COLO668 (cell line): ENCODE measurements at regions not wholly inside any gene's neighbourhood (a gene's known extent, or its start where the extent isn't known, plus 50 kb on each side); places are given as distances from the start of the nearest gene placed in this dataset.

Experiments
- DNase-seq: peaks from one replicate; lab custom pipeline; 2025; ENCODE audit not compliant: unreplicated experiment; lab: John Stamatoyannopoulos, UW

DNA sequence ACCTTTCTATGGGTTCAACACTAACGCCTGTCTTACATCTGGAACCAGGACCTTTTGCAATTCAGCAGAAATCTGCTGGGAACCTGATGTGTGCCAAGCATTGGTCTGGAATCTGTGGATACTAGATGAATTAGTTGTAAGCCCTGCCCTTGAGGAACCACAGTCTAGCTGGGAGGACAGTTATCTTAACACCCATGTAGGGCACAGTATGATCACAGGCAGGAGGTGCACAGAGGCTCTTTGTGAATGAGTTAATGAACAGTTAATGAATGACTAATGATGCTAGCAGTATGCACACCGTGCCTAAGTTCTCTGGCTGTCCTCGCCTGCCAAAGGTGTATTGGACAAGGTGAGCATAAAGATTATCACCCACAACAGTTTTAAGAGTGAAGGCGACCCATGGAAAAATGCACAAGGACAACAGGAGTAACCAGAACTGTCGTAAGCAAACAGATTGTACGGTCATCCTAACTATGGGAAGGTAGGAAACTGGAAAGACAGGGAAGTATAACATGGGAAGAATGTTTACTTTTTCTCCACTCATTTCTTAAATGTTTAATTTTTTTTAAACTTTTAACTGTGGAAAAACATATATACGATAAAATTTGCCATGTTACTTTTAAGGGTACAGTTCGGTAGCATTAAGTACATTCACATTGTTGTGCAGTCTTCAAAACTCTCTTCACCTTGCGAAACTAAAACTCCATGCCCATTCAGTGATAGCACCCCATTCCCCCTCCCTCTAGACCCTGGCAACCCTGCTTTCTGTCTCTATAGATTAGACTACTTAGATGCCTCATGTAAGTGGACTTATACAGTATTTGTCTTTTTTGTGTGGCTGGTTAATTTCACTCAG lies 139.9 kb downstream of the CXCL12 start:
- DNase-seq: no peak

GRCh38 chr10:44243851-44244510 lies 140.9 kb downstream of the CXCL12 start:
- no peak for DNase-seq

DNA sequence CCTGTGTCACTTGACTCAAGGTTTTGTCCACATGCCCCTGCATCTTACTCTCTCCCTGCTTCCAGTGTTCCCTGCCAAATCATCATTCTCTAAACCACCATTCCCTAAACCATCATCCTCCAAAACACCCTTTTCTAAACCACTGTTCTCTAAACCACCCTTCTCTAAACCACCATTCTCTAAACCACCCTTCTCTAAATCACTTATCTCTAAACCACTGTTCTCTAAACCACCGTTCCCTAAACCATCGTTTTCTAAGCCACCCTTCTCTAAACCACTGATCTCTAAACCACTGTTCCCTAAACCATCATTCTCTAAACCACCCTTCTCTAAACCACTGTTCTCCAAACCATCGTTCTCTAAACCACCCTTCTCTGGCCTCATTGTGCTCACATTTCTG lies 142.1 kb downstream of the CXCL12 start:
- no peak for DNase-seq

DNA sequence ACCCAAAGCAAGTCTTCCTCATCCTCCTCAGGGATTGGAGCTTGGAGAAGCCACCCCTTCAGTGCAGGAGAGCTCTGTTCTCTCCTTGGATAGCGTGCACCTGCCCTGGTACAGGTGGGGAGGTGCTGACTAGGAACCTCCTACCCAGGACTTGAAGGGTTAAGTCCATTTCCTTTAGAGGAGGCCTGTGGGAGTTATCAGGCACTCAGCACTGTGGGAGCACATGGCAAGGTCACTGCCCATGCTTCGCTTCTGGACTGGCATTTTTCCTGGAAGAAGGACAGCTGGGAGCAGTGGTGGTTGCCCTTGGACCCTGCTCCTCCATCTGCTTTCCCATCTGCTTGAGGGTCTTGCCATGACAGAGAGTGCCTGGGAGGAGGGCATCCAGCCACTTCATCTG lies 142.8 kb downstream of the CXCL12 start:
- no peak for DNase-seq

DNA sequence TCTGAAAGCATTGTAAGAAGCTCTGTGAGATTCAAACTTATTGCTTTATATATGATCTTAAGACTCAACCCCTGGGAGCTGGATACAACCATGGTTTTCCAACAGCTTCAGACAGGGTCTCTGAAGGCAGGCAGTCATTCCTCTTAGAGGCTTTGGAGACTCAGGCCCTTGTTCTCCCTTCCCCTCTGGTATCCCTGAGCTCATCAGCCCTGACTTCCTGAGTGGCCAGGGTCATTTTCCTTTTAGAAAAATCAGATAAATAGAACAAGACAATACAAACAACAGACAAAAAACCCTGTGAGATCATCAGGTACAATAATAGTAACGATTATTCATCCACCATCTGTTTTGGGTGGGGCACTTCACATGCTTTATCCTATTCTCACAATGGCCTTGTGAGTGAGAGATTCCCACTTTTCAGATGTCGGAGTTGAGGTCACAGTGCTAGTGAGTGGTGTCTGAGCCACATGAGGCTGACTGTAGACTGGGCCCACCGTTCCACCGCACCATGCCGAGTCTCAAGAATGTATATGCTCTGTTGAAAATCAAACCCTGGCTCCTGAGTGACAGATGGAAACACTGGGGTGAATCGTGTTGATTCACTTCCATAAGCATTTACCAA lies 144.2 kb downstream of the CXCL12 start:
- no peak for DNase-seq

DNA sequence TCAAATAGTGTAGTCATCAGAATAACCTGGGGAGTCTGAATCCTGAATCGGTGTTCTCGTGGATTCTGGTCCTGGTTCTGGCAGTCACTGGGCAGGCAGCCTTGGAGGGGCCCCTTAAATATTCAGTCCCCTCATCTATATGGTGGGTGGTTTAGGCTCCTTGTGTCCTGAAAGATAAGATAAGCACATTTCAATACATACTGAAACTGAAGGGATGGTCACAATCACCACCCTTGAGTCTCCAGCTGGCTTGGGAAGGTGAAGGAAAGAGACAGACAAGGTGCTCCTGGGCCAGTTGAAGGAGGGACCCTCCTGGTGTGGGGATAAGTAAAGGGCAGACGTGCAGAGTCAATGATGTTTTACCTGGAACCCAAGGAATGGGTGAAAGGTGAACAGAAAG lies 146.7 kb downstream of the CXCL12 start:
- no peak for DNase-seq

- DNase-seq: no peak
These were observed 147.4 kb downstream of the CXCL12 start for GRCh38 chr10:44237364-44238049.

GRCh38 chr10:44235363-44235762 lies 149.5 kb downstream of the CXCL12 start:
- DNase-seq: no peak

GRCh38 chr10:44234483-44234875 lies 150.4 kb downstream of the CXCL12 start:
- no peak for DNase-seq

GRCh38 chr10:44233561-44234482 lies 151.1 kb downstream of the CXCL12 start:
- DNase-seq: no peak

DNA sequence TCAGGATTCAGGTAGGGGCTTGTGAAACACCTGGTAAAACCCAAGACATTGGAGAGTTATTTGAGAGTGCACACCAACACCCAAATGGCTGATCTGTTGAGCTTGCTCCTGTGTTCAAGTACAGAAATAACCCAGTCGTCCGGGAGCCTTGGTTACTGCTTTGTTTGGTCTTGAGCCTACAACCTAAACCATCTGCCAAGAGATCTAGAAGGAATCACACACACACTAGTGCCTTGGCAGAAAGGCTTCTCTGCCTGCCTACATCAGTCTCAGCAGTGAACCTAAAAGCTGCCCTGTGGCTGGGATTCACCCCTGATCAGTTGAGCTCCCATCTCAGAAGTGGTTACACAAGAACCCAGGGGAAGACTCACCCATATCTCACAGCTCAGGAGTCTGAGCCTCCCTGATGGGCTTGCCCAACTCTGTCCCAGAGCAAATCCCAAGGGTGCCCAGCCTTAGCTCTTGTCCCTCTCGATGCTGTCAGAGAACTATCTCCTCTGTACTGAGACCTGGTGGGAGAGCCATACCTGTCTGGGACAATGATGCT lies 167.6 kb downstream of the CXCL12 start:
- DNase-seq: no peak

- DNase-seq: no peak
These were observed 168.8 kb downstream of the CXCL12 start for GRCh38 chr10:44216073-44216472.

DNA sequence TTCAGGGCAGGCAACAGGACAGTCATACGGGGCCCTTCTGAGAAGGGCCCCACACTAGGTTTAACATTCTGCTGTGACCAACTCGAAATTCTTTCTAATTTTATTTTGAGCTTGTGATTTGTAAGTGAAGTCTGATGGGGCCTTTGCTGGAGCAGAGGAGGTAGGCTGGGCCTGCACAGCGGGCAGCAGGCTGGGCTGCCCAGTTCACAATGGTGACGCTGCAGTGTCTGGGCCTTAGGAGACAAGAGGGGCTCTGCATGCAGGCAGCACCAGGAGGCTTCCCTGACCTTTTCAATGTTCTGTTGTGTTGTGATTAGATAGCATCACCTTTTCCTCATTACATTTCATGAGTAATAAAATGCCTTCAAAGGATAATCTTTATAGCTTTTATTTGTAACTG lies 175.1 kb downstream of the CXCL12 start:
- no peak for DNase-seq

DNA sequence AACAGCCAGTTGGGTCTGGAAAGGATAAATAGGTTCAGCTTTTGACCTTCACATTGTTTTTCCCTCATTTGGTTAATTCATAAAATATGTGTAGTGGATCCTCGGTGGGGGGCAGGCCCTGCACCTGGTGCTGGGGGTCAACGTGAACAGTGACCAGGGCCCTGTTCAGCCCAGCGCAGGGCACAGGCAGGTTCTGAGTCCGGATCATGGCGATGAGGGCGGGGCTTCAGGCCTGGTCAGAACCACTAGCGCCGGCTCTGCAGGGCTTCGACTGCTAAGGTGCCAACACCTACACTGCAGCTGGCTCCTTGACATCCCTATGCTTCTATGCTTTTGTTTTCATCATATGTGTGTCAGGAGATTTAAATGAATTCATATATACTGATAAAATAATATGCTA lies 177.7 kb downstream of the CXCL12 start:
- no peak for DNase-seq

GRCh38 chr10:44206127-44206818 lies 178.6 kb downstream of the CXCL12 start:
- DNase-seq: no peak

- no peak for DNase-seq
These were observed 179.8 kb downstream of the CXCL12 start for GRCh38 chr10:44205067-44205466.

DNA sequence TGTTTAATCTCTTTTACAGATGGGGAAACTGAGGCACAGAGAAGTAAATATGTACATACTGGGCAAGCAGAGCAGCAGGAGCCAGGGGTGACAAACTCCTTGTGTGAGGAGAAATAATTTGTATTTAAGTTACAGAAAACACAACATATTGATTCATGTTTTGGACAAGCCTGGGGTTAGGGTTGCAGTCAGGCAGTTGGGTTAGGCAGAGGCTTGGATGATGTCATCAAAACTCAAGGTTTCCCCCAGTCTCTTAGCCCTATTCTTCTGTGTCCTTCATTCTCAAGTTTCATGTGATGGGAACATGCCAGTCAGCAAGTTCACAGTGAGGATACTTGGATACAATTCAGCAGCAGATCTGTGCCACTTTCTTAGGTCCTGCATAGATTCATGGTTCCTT lies 181.4 kb downstream of the CXCL12 start:
- no peak for DNase-seq

GRCh38 chr10:44202952-44203351 lies 181.9 kb downstream of the CXCL12 start:
- DNase-seq: no peak

- DNase-seq: no peak
These were observed 183.2 kb downstream of the CXCL12 start for GRCh38 chr10:44201656-44202055.

GRCh38 chr10:44201011-44201410 lies 183.9 kb downstream of the CXCL12 start:
- DNase-seq: no peak
